Fibroblast of lung (primary cell): ENCODE measurements at regions not wholly inside any gene's neighbourhood (a gene's known extent, or its start where the extent isn't known, plus 50 kb on each side); places are given as distances from the start of the nearest gene placed in this dataset.

Experiments used
- CTCF ChIP-seq, 2 donors: IDR thresholded peaks in 1 of 2; conservative IDR thresholded peaks in 1 of 2; 1 replicate in 1 of 2; 2 replicates in 1 of 2; pipeline ENCODE4 v1.5.1; 2011 to 2012; ENCODE audit warnings: low read length in 2 of 2, control low read depth in 1 of 2, inconsistent platforms in 1 of 2, low read depth in 1 of 2, mild to moderate bottlenecking in 1 of 2
- EZH2 ChIP-seq: IDR thresholded peaks from 2 replicates; pipeline ENCODE4 v1.5.1; 2012; ENCODE audit warnings: low read length, control low read depth, mild to moderate bottlenecking; ENCODE audit errors: missing control alignments

- TF ChIP-seq CTCF (conservative IDR thresholded peaks at IDR 0.05 in 1 of 2, IDR thresholded peaks at IDR 0.05 in 1 of 2; ENCODE audit: low read depth in 1 of 2, low read length in 2 of 2) = no peak
- TF ChIP-seq EZH2 = no peak
These were observed 440.9 kb upstream of the MAF start for GRCh38 chr16:80041410-80041809.
